ENCODE measurements at regions not wholly inside any gene's neighbourhood (a gene's known extent, or its start where the extent isn't known, plus 50 kb on each side); places are given as distances from the start of the nearest gene placed in this dataset.

DNA sequence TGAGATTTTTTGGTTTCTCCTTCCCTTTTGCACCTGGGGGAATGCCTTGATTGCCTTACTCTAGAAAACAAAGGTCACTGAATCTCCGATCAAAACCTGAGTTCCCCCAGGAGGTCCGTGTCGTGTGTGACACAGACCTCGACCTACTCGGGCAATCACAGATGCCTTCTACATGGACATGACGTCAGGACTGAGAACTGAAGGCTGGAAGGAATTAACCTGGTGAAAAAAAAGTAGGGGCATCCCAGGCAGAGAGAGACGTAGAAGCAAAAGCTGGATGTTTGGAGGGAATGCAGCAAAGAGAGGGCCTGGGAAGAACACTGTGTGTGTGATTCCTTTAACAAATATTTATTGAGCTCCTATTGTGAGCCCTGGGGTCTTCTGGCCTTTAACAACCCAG is 178.0 kb downstream of the PRDM2 start:
- TF ChIP-seq, protein P1, sequence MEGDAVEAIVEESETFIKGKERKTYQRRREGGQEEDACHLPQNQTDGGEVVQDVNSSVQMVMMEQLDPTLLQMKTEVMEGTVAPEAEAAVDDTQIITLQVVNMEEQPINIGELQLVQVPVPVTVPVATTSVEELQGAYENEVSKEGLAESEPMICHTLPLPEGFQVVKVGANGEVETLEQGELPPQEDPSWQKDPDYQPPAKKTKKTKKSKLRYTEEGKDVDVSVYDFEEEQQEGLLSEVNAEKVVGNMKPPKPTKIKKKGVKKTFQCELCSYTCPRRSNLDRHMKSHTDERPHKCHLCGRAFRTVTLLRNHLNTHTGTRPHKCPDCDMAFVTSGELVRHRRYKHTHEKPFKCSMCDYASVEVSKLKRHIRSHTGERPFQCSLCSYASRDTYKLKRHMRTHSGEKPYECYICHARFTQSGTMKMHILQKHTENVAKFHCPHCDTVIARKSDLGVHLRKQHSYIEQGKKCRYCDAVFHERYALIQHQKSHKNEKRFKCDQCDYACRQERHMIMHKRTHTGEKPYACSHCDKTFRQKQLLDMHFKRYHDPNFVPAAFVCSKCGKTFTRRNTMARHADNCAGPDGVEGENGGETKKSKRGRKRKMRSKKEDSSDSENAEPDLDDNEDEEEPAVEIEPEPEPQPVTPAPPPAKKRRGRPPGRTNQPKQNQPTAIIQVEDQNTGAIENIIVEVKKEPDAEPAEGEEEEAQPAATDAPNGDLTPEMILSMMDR (IDR thresholded peaks at IDR 0.05) = no peak
- DNase-seq (ENCODE audit: low spot score) = no peak
- no peak overlapping the region for H3K4me3 ChIP-seq
- H3K27ac ChIP-seq = no peak overlapping the region

DNA sequence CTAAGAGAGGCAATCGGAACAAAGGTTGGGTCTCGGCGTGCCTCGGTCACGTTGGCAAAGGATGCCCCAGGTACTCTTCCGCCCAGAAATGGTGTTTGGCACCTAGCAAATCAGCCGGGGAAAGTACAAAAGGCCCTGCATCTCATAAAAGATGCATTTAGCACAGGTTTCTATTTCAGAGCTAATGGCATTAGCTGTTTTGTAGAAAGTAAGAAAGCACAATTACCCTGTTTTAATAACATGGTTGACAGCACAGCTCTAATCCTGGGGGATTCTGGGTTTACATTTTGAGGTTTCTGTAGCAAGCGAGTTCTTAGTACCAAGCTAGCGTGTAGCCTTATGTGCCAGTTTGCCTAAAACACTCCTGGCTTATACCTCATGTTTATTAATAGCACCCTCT is 178.5 kb downstream of the PRDM2 start:
- TF ChIP-seq, protein P1 (IDR thresholded peaks at IDR 0.05) = no peak
- Histone ChIP-seq H3K4me3 (no peak overlapping the region), H3K27ac (no peak overlapping the region)
- no peak for DNase-seq (ENCODE audit: low spot score)

DNA sequence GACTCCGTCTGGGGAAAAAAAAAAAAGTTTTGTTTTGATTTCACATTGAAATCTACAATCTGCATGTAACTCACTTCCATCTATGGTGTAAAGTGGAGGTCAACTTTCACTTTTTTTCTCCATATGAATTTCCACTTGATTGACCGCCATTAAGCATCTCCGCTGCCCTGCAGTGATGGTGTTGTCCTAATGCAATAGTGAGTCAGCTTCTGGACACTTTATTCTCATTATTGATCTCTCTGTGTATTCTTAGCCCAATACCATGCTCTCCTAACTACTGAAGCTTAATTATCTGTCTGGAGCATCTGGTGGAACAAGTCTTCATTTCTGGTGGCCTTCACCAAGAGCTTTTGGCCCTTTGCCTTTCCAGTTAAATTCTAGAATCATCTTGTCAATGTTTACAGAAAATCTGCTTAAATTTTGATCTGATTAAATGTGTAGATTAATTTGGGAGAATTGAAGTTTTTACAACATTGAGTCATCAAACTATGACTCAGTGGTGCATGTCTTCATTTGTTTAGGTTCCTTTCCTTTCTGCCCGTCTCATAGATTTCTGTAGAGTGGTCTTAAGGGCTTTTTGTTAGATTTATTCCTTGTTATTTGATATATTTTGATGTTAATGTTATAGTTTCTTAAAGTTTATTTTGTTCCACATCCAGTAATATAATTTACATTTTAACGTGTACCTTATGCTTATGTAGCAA is 181.5 kb downstream of the PRDM2 start:
- no peak for DNase-seq (ENCODE audit: low spot score)
- H3K27ac ChIP-seq = no peak overlapping the region
- TF ChIP-seq, protein P1 (IDR thresholded peaks at IDR 0.05) = no peak
- no peak overlapping the region for H3K4me3 ChIP-seq

DNA sequence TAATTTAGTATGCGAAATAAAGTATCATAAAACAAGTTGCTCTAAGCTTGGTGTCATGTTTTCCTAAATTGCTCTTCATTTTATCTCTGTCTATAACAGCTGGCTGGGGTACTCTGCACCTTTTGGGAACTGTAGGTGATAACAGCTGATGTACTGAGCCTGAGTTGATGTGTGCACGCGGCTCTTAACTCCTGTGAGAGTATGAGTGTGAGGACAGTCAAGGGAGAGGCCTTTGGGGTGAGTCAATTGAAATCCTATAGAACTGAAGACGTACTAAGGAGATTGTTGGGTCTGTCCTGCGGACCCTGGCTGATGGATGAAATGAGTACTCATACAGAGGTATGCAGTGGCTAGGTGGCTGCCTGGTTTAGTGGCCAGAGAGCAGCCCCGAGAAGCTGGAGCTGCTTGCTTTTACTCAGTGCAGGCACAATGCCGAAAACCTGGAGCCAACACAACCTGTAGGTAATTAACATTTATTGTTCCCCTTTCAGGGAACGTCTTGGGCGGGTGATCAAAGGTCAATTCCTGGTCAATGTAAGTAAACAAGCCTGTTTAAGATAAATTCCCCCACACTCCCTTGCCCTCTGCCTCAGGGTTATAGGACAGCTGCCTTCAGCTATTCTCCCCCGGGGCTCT is 188.5 kb downstream of the PRDM2 start:
- no peak for DNase-seq (ENCODE audit: low spot score)
- Histone ChIP-seq H3K27ac (no peak overlapping the region), H3K4me3 (no peak overlapping the region)
- TF ChIP-seq, protein P1 (IDR thresholded peaks at IDR 0.05) = no peak

DNA sequence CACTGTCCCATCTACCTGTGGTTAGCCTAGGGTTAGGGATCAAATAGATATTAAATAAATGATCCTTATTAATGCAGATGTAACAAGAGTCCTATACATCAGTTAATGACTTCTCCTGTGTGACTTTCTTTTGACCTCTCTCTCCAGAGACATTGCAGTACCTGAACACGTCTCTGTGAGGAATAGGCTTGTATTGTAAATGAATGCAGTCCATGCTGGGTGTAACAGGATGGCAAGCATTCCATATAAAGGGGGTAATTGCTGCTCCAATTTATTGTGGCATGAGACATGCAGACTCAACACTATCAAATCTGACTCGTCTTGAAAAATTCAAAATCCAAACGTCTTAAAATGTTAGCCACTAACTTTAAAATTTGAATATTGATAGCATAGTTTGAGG is 189.5 kb downstream of the PRDM2 start:
- no peak overlapping the region for H3K27ac ChIP-seq
- no peak for DNase-seq (ENCODE audit: low spot score)
- TF ChIP-seq, protein P1 (IDR thresholded peaks at IDR 0.05) = no peak
- no peak overlapping the region for H3K4me3 ChIP-seq

- Histone ChIP-seq H3K4me3 (no peak overlapping the region), H3K27ac (no peak overlapping the region)
- no peak for DNase-seq (ENCODE audit: low spot score)
- TF ChIP-seq, protein P1 (IDR thresholded peaks at IDR 0.05) = no peak
Measured at GRCh38 chr1:13890766-13891165, 190.8 kb downstream of the PRDM2 start.

DNA sequence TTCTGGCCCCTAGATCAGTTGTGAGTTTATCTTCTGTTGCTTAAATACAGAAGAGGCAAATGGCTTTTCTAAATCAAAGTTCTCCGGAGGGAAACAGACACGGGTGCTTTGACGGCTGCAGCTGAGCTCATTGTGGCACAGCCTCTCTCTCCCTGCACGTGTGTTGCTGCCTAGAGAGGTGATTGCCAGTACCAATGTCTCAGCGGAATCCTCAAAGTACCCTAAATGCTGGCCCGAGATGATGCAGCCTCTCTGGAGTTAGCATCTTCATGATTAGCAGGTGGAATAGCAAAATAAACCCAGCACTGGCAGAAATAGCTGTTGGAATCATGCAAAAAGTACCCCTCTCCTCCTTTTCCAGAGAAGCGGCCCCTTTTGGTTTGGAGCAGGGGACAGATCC is 192.2 kb downstream of the PRDM2 start:
- DNase-seq (ENCODE audit: low spot score) = no peak
- TF ChIP-seq, protein P1 (IDR thresholded peaks at IDR 0.05) = no peak
- Histone ChIP-seq H3K27ac (no peak overlapping the region), H3K4me3 (peak overlapping the region; percentile 70)
